Lower lobe of right lung (tissue), 2 donors: ENCODE measurements at regions not wholly inside any gene's neighbourhood (a gene's known extent, or its start where the extent isn't known, plus 50 kb on each side); places are given as distances from the start of the nearest gene placed in this dataset.

Experiments used
- ATAC-seq, 2 donors: fragments of 200-7000 bp; cut with Tn5 transposase; one replicate each; pipeline ENCODE4 v1.9.1; 2020 to 2022; ENCODE audit warnings: mild to moderate bottlenecking in 2 of 2, moderate library complexity in 2 of 2
- DNase-seq: peaks from one replicate; pipeline ENCODE4 v3.0.0-alpha.2; 2020
- H3K27ac ChIP-seq: fragments of 200-600 bp; one replicate; pipeline ENCODE4 v1.8.0; 2022
- H3K27me3 ChIP-seq: fragments of 200-600 bp; one replicate; pipeline ENCODE4 v1.8.0; 2022; ENCODE audit warnings: low read depth
- H3K36me3 ChIP-seq: fragments of 200-600 bp; one replicate; pipeline ENCODE4 v1.8.0; 2022; ENCODE audit warnings: mild to moderate bottlenecking
- H3K4me1 ChIP-seq: fragments of 200-600 bp; one replicate; pipeline ENCODE4 v1.8.0; 2022
- H3K4me3 ChIP-seq: fragments of 200-600 bp; one replicate; pipeline ENCODE4 v1.8.0; 2022; ENCODE audit warnings: mild to moderate bottlenecking
- H3K9me3 ChIP-seq: fragments of 200-600 bp; one replicate; pipeline ENCODE4 v1.8.0; 2022
- intact Hi-C: fragments of 100-400 bp; cut with DNase I; formaldehyde crosslinking; loops from one replicate; pipeline ENCODE4 v1.11.0; 2022
- TF ChIP-seq, protein P1 (sequence below): fragments of 200-600 bp; IDR thresholded peaks from one replicate; pipeline ENCODE4 v1.8.0; 2022; ENCODE audit warnings: antibody characterized with exemption, mild to moderate bottlenecking
- donor health status: DM: no; HTN: yes; CAD: no; lungs with severe emphysema.

DNA sequence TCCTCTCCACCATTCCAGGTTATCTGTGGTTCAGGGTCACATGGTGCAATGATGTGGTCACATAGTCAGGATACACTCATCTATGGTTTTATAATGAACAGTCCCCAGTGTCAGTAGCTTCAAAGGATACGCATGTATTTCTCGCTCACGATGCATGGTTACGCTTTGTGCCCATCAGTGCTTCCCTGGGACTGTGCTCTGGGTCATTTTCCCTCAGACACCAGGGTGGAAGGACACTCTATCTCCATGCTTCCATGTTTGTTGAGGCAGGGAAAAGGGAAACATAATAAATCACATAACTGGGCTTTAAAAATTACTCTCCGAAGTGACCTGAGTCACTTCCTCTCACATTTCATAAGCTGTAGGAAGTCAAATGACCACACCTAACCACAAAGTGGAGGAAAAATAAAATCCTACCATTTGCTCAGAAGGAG is 394.8 kb upstream of the NOX3 start:
- TF ChIP-seq, protein P1, sequence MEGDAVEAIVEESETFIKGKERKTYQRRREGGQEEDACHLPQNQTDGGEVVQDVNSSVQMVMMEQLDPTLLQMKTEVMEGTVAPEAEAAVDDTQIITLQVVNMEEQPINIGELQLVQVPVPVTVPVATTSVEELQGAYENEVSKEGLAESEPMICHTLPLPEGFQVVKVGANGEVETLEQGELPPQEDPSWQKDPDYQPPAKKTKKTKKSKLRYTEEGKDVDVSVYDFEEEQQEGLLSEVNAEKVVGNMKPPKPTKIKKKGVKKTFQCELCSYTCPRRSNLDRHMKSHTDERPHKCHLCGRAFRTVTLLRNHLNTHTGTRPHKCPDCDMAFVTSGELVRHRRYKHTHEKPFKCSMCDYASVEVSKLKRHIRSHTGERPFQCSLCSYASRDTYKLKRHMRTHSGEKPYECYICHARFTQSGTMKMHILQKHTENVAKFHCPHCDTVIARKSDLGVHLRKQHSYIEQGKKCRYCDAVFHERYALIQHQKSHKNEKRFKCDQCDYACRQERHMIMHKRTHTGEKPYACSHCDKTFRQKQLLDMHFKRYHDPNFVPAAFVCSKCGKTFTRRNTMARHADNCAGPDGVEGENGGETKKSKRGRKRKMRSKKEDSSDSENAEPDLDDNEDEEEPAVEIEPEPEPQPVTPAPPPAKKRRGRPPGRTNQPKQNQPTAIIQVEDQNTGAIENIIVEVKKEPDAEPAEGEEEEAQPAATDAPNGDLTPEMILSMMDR, result no peak
- intact Hi-C loops, result no loop called here
- no peak for ATAC-seq

DNA sequence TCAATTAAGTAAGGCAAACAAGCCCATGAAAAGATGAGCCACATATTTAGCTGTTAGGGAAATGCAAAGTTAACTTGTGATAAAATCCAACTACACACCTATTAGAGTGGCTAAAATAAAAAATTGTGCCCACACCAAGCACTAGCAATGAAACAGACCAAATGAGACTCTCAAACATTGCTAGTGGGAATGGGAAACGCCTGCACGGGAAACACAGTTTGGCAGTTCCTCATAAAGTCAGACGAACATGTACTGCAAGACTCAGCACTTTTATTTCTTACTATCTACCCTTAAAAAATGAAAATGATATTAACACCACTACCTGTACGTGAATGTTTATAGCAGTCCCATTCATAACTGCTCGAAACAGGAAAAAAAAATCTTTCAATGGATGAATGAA is 392.1 kb upstream of the NOX3 start:
- H3K36me3 ChIP-seq, result no peaks in the 10 kb centered on the region
- no peak overlapping the region for H3K27ac ChIP-seq
- intact Hi-C loops, result no loop called here
- no peaks in the 10 kb centered on the region for H3K9me3 ChIP-seq
- DNase-seq (no peak), ATAC-seq (no peak)
- TF ChIP-seq, protein P1, result no peak
- H3K4me3 ChIP-seq, result no peak overlapping the region
- no peaks in the 10 kb centered on the region for H3K4me1 ChIP-seq
- no peaks in the 10 kb centered on the region for H3K27me3 ChIP-seq

More for the DNA sequence above, 394.8 kb upstream of the NOX3 start:
- Histone ChIP-seq H3K4me1 (no peaks in the 10 kb centered on the region), H3K9me3 (no peaks in the 10 kb centered on the region), H3K36me3 (no peaks in the 10 kb centered on the region), H3K4me3 (no peak overlapping the region), H3K27ac (no peak overlapping the region), H3K27me3 (no peaks in the 10 kb centered on the region)
- no peak for DNase-seq

DNA sequence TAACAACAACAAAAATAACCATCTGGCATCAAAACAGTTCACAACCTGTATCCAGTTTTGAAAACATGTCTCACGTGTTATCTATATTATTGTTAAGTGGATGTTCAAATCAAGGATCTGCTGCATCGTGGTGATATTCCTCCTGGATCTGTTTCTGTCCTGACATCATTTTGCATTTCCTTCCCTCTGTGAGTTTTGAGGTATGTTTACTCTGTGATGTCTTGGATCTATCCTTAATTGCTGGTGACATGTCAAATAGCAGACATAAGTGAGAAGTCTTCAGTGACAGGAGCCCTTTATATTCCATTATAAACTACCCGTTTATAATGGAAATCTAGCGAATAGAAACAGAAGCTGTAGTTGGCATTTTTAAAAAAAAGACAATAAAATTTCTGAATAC is 381.8 kb upstream of the NOX3 start:
- intact Hi-C loops, result no loop called here
- no peaks in the 10 kb centered on the region for H3K4me1 ChIP-seq
- DNase-seq, result no peak
- H3K27me3 ChIP-seq, result no peaks in the 10 kb centered on the region
- no peaks in the 10 kb centered on the region for H3K9me3 ChIP-seq
- H3K4me3 ChIP-seq, result no peak overlapping the region
- TF ChIP-seq, protein P1, result no peak
- no peak for ATAC-seq
- no peak overlapping the region for H3K27ac ChIP-seq
- H3K36me3 ChIP-seq, result no peaks in the 10 kb centered on the region

DNA sequence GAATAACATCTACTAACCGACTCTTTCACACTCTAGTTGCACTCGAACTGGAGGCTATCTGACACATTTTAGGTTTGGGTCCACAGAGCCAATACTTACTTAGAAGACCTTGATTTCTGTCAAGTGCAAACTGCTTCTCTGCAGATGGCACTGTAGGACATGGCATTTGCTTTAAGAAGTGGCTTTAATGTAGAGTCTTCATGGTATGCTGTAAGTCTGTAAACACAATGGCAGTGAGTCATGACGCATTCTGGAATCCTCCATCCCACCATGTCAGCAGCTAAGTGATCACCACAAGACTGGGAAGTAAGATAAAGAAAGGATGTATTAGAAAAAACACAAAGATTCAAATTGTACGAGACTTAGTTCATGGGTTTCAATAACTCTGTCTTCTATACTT is 377.0 kb upstream of the NOX3 start:
- Histone ChIP-seq H3K27me3 (no peaks in the 10 kb centered on the region), H3K4me1 (no peaks in the 10 kb centered on the region), H3K9me3 (no peaks in the 10 kb centered on the region), H3K36me3 (no peaks in the 10 kb centered on the region), H3K27ac (no peak overlapping the region), H3K4me3 (no peak overlapping the region)
- DNase-seq, result no peak
- no peak for ATAC-seq
- intact Hi-C loops, result no loop called here
- TF ChIP-seq, protein P1, result no peak

DNA sequence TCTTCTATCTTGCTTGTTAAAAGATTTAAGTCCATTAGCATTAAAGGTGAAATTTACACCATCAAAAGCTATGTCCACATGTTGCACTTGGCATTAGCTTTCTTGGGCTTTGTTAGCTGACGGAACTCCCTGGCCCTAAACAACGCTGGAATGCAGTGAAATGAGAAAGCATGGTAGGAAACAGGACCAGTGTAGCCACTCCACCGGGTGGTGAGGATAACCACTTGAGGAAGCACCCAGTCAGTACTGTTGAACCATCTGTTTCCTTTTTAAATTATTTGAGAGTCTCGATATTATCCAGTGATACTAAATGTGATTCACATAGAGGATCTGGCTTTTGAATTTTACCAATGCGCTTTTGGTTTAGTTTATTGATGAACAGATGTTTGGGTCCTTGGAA is 374.9 kb upstream of the NOX3 start:
- no peaks in the 10 kb centered on the region for H3K36me3 ChIP-seq
- no peak for DNase-seq
- H3K27ac ChIP-seq, result no peak overlapping the region
- H3K4me1 ChIP-seq, result no peaks in the 10 kb centered on the region
- ATAC-seq, result no peak
- intact Hi-C loops, result no loop called here
- TF ChIP-seq, protein P1, result no peak
- no peaks in the 10 kb centered on the region for H3K27me3 ChIP-seq
- no peaks in the 10 kb centered on the region for H3K9me3 ChIP-seq
- H3K4me3 ChIP-seq, result no peak overlapping the region

DNA sequence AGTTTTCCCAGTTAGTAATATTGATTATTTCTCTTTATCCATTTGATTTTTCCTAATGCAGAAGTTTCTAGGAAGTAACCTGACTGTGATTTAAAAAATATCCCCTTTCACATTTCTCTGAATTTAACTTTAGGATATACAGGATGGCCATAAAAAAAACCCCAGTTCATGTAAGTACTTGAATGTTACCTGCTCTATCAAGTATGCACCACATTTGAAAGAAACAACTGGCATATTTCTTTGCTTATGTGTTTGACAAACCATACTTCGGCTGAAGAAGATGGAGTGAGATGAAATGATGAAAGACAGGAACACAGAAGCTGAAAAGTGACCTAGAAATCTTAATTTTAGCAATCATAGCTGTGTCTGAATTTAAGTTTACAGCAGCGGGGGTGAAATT is 374.0 kb upstream of the NOX3 start:
- no peaks in the 10 kb centered on the region for H3K27me3 ChIP-seq
- H3K9me3 ChIP-seq, result no peaks in the 10 kb centered on the region
- no peak overlapping the region for H3K4me3 ChIP-seq
- no peaks in the 10 kb centered on the region for H3K36me3 ChIP-seq
- H3K4me1 ChIP-seq, result no peaks in the 10 kb centered on the region
- DNase-seq (no peak), ATAC-seq (no peak)
- H3K27ac ChIP-seq, result no peak overlapping the region
- TF ChIP-seq, protein P1, result no peak
- intact Hi-C loops, result no loop called here
